ENCODE measurements at regions not wholly inside any gene's neighbourhood (a gene's known extent, or its start where the extent isn't known, plus 50 kb on each side); places are given as distances from the start of the nearest gene placed in this dataset.

- TF ChIP-seq SPI1 (IDR thresholded peaks at IDR 0.05; ENCODE audit: borderline replicate concordance, low read depth) (no peak), POLR2AphosphoS5 (IDR thresholded peaks at IDR 0.05; ENCODE audit: low read depth) (no peak), REST (IDR thresholded peaks at IDR 0.05; ENCODE audit: insufficient replicate concordance, low read depth) (no peak), GABPA (IDR thresholded peaks at IDR 0.05; ENCODE audit: low read depth) (no peak), CTCF (IDR thresholded peaks at IDR 0.05; ENCODE audit: insufficient read depth, low read length) (no peak)
- H3K27ac ChIP-seq (replicated peaks), result no peak overlapping the region
- H3K4me3 ChIP-seq (replicated peaks; ENCODE audit: insufficient read depth, low read length), result no peak overlapping the region
- no peaks in the 10 kb centered on the region for H3K27me3 ChIP-seq (ENCODE audit: insufficient read depth, poor library complexity, severe bottlenecking)
- no peak for DNase-seq (ENCODE audit: low read depth in 1 of 2, low spot score in 1 of 2)
Observed at GRCh38 chr12:111169032-111169431, 199.9 kb downstream of the PHETA1 start.

- Histone ChIP-seq H3K27ac (replicated peaks) (no peak overlapping the region), H3K4me3 (replicated peaks; ENCODE audit: insufficient read depth, low read length) (no peak overlapping the region), H3K27me3 (ENCODE audit: insufficient read depth, poor library complexity, severe bottlenecking) (no peaks in the 10 kb centered on the region)
- TF ChIP-seq REST (IDR thresholded peaks at IDR 0.05; ENCODE audit: insufficient replicate concordance, low read depth) (no peak), CTCF (IDR thresholded peaks at IDR 0.05; ENCODE audit: insufficient read depth, low read length) (no peak), POLR2AphosphoS5 (IDR thresholded peaks at IDR 0.05; ENCODE audit: low read depth) (no peak)
- DNase-seq (ENCODE audit: low read depth in 1 of 2, low spot score in 1 of 2), result peak in 1 of 2 experiments; percentile 26
Observed at GRCh38 chr12:111168009-111168900, 200.6 kb downstream of the PHETA1 start.

GRCh38 chr12:111166779-111167540 lies 201.9 kb downstream of the PHETA1 start:
- DNase-seq (ENCODE audit: low read depth in 1 of 2, low spot score in 1 of 2), result no peak
- no peak overlapping the region for H3K4me3 ChIP-seq (replicated peaks; ENCODE audit: insufficient read depth, low read length)
- no peaks in the 10 kb centered on the region for H3K27me3 ChIP-seq (ENCODE audit: insufficient read depth, poor library complexity, severe bottlenecking)
- no peak overlapping the region for H3K27ac ChIP-seq (replicated peaks)
- no peak for TF ChIP-seq GABPA (IDR thresholded peaks at IDR 0.05; ENCODE audit: low read depth)
- no peak for TF ChIP-seq SPI1 (IDR thresholded peaks at IDR 0.05; ENCODE audit: borderline replicate concordance, low read depth)

GRCh38 chr12:111164833-111165525 lies 203.9 kb downstream of the PHETA1 start:
- no peak for TF ChIP-seq GABPA (IDR thresholded peaks at IDR 0.05; ENCODE audit: low read depth)
- no peak for TF ChIP-seq CTCF (IDR thresholded peaks at IDR 0.05; ENCODE audit: insufficient read depth, low read length)
- no peak for TF ChIP-seq REST (IDR thresholded peaks at IDR 0.05; ENCODE audit: insufficient replicate concordance, low read depth)
- TF ChIP-seq POLR2AphosphoS5 (IDR thresholded peaks at IDR 0.05; ENCODE audit: low read depth), result no peak
- TF ChIP-seq SPI1 (IDR thresholded peaks at IDR 0.05; ENCODE audit: borderline replicate concordance, low read depth), result no peak
- no peak for DNase-seq (ENCODE audit: low read depth in 1 of 2, low spot score in 1 of 2)
- Histone ChIP-seq H3K27ac (replicated peaks) (no peak overlapping the region), H3K4me3 (replicated peaks; ENCODE audit: insufficient read depth, low read length) (no peak overlapping the region), H3K27me3 (ENCODE audit: insufficient read depth, poor library complexity, severe bottlenecking) (no peaks in the 10 kb centered on the region)

Data from HL-60 (cell line).